GM21619 (cell line): ENCODE measurements at regions not wholly inside any gene's neighbourhood (a gene's known extent, or its start where the extent isn't known, plus 50 kb on each side); places are given as distances from the start of the nearest gene placed in this dataset.

Experiments used
- ATAC-seq: cut with Tn5 transposase; IDR thresholded peaks from one replicate; pipeline ENCODE4 v1.9.1; 2021; ENCODE audit not compliant: unreplicated experiment

GRCh38 chr5:4180703-4181102 lies 585.1 kb downstream of the IRX1 start:
- ATAC-seq, result no peak

GRCh38 chr5:4182144-4182543 lies 586.5 kb downstream of the IRX1 start:
- no peak for ATAC-seq

DNA sequence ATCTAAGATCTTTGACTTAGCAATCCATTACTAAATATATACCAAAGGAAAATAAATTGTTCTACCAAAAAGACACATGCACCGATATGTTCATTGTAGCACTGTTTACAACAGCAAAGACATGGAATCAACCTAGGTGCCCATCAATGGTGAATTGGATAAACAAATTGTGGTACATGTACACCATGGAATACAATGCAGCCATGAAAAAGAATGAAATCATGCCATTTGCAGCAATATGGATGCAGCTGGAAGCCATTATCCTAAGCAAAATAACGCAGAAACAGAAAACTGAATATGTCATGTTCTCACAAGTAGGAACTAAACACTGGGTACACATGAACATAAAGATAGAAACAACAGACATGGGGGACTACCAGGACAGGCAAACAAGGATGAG lies 589.5 kb downstream of the IRX1 start:
- ATAC-seq, result no peak

DNA sequence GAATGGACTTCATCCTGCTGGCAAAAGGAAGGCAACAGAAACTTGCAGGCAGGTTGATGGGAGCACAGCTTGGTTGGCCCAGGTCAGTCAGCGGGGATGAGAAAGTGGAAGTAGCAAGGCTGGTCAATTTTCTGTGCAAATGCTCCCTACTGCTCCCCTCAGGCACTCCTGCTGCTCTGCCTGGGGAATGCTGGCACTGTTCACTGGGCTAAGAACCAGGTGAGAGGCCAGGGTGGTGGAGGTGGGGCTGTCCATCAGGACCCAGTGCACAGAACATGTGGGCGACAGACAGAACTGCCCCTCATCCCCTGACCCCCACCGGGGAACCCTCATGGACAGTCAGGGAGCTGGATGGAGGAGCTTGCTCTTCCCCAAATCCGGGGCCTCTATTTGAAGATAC lies 593.1 kb downstream of the IRX1 start:
- ATAC-seq, result no peak

DNA sequence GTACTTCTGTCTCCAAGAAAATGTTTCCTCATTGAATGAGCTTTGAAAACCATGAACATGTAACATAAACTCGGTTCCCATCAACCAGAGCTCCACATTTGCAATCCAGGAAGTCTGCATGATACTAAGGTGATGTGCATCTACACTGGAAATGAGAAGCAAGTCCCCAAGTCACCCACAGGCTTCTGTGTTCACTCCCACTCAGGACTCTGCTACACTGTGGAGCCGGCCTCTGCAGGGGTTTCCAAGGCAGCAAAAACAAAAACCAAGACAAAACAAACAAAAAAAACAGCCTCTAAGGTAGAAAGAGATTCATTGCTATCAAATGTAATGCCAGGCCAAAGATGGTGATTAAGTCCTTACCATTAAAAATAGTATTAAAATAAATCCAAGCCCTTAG lies 593.7 kb downstream of the IRX1 start:
- no peak for ATAC-seq

GRCh38 chr5:4191041-4191440 lies 595.4 kb downstream of the IRX1 start:
- no peak for ATAC-seq

- ATAC-seq, result no peak
These were observed 596.1 kb downstream of the IRX1 start for GRCh38 chr5:4191703-4192102.

- no peak for ATAC-seq
These were observed 596.5 kb downstream of the IRX1 start for GRCh38 chr5:4192111-4192510.

- ATAC-seq, result no peak
These were observed 601.1 kb downstream of the IRX1 start for GRCh38 chr5:4196744-4197143.

GRCh38 chr5:4197151-4197550 lies 601.5 kb downstream of the IRX1 start:
- ATAC-seq, result no peak

DNA sequence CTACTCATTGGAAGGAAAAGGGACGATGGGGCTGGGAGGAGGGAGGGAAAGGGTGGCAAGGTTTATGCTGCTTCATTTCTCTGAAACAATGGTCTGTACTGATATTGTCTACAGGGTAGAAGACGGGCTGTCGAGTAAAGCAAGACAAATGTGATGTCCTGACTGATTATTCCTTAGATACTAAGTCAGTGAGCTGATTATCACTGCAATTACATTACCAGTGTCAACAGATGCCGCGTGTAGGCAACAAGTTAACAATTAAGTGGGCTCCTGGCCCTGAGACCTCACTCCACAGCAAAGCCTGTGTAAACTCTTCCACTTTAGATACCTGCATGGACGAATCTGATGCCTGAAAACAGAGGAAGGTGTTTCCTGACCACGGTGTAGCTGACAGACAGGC lies 602.8 kb downstream of the IRX1 start:
- no peak for ATAC-seq

- ATAC-seq, result no peak
These were observed 603.6 kb downstream of the IRX1 start for GRCh38 chr5:4199049-4199841.

GRCh38 chr5:4203146-4203545 lies 607.5 kb downstream of the IRX1 start:
- ATAC-seq, result no peak

- ATAC-seq, result no peak
These were observed 608.9 kb downstream of the IRX1 start for GRCh38 chr5:4204276-4205141.

- ATAC-seq, result no peak
These were observed 609.8 kb downstream of the IRX1 start for GRCh38 chr5:4205398-4205797.

DNA sequence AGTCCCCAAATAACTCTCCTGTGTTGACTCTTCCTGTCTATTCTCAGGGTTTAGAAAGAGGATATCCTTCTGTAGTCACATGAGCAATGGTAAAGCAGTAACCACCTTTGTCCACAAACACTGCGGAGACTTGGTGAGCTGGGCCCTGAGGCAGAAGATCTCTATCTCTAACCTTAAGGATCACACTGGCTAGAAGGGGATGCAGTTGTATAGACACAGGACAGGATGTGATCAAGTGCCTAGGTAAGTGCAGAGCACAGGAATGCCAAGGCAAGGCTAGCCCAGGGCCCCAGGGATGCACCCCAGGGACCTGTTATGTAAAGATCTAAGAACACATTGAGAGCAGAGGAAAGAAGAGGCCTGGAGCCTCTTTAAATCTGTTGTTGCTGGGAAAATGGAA lies 610.5 kb downstream of the IRX1 start:
- no peak for ATAC-seq

- ATAC-seq, result no peak
These were observed 611.9 kb downstream of the IRX1 start for GRCh38 chr5:4207486-4207885.

GRCh38 chr5:4208537-4208936 lies 612.9 kb downstream of the IRX1 start:
- ATAC-seq, result no peak

GRCh38 chr5:4208996-4209395 lies 613.4 kb downstream of the IRX1 start:
- ATAC-seq, result no peak

DNA sequence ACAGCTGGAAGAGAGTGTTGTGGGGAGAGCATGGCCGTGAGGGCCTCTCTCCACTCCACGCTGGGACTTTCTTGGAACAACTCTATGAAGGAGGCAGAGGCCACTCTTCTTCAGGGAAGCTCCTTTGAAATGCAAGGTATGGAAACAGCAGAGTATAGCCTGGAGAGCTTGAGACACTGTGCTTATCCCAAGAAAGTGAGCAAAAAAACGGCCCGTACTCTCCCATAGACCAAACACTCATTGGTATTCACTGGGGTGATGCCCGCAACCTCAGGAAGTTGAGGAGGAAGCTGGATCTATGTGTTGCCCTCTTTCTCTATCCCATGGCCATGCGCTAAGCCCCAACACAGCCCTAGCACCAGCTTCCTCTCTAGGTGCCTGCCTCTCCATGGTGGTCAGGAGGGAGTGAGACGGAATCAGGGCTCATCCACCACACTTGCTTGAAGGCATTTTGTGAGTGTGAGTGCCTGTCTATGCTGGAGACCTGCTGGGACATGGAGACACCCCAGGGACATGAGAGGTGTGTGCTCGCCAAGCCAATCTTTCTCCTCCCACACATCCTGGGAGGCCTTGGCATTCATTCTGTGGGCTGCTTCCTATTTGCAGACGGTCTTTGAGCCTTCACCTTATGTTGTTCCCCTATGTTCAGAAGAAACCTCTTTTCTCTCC lies 616.6 kb downstream of the IRX1 start:
- ATAC-seq, result no peak

GRCh38 chr5:4212981-4213819 lies 617.6 kb downstream of the IRX1 start:
- no peak for ATAC-seq
